ENCODE measurements at regions not wholly inside any gene's neighbourhood (a gene's known extent, or its start where the extent isn't known, plus 50 kb on each side); places are given as distances from the start of the nearest gene placed in this dataset.

GRCh38 chr13:80737513-80737912 is 396.6 kb upstream of the SPRY2 start:
- no peak overlapping the region for H3K4me3 Mint-ChIP-seq

GRCh38 chr13:80727321-80727975 is 386.5 kb upstream of the SPRY2 start:
- no peak for DNase-seq (ENCODE audit: low spot score)
- Histone ChIP-seq H3K27me3 (ENCODE audit: insufficient read depth) (no peaks in the 10 kb centered on the region), H2AFZ (no peak overlapping the region), H3K4me3 (no peak overlapping the region), H3K9me2 (ENCODE audit: insufficient read depth) (no peaks in the 10 kb centered on the region), H4K20me1 (replicated peaks; ENCODE audit: insufficient read depth) (no peaks in the 10 kb centered on the region), H3K79me2 (replicated peaks; ENCODE audit: insufficient read depth) (no peaks in the 10 kb centered on the region), H3K27ac (ENCODE audit: low read depth) (no peak overlapping the region), H3K4me2 (no peak overlapping the region), H3F3A (replicated peaks; ENCODE audit: low read depth) (no peaks in the 10 kb centered on the region), H3K36me3 (ENCODE audit: insufficient read depth) (no peaks in the 10 kb centered on the region; the same call in 1 of the 2 replicates), H3K4me1 (ENCODE audit: insufficient read depth) (no peaks in the 10 kb centered on the region)
- H3K9me3 Mint-ChIP-seq: peaks cover 2% of the 10 kb centered on the region; the same call in 1 of the 3 replicates
- no peaks in the 10 kb centered on the region for H3K27me3 Mint-ChIP-seq (ENCODE audit: insufficient read depth, low read depth, poor library complexity)
- no peak overlapping the region for H3K27ac Mint-ChIP-seq
- TF ChIP-seq, protein P1, sequence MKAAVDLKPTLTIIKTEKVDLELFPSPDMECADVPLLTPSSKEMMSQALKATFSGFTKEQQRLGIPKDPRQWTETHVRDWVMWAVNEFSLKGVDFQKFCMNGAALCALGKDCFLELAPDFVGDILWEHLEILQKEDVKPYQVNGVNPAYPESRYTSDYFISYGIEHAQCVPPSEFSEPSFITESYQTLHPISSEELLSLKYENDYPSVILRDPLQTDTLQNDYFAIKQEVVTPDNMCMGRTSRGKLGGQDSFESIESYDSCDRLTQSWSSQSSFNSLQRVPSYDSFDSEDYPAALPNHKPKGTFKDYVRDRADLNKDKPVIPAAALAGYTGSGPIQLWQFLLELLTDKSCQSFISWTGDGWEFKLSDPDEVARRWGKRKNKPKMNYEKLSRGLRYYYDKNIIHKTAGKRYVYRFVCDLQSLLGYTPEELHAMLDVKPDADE (IDR thresholded peaks at IDR 0.05): no peak
- TF ChIP-seq CREB1 (CRISPR knock-in tag; IDR thresholded peaks at IDR 0.05; ENCODE audit: low read depth) (no peak), ZNF331 (CRISPR knock-in tag; IDR thresholded peaks at IDR 0.05; ENCODE audit: low read depth) (no peak)
- TF ChIP-seq, protein P2, sequence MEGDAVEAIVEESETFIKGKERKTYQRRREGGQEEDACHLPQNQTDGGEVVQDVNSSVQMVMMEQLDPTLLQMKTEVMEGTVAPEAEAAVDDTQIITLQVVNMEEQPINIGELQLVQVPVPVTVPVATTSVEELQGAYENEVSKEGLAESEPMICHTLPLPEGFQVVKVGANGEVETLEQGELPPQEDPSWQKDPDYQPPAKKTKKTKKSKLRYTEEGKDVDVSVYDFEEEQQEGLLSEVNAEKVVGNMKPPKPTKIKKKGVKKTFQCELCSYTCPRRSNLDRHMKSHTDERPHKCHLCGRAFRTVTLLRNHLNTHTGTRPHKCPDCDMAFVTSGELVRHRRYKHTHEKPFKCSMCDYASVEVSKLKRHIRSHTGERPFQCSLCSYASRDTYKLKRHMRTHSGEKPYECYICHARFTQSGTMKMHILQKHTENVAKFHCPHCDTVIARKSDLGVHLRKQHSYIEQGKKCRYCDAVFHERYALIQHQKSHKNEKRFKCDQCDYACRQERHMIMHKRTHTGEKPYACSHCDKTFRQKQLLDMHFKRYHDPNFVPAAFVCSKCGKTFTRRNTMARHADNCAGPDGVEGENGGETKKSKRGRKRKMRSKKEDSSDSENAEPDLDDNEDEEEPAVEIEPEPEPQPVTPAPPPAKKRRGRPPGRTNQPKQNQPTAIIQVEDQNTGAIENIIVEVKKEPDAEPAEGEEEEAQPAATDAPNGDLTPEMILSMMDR (conservative IDR thresholded peaks at IDR 0.05; ENCODE audit: low read depth in 2 of 2): no peak
- TF ChIP-seq, protein P3, sequence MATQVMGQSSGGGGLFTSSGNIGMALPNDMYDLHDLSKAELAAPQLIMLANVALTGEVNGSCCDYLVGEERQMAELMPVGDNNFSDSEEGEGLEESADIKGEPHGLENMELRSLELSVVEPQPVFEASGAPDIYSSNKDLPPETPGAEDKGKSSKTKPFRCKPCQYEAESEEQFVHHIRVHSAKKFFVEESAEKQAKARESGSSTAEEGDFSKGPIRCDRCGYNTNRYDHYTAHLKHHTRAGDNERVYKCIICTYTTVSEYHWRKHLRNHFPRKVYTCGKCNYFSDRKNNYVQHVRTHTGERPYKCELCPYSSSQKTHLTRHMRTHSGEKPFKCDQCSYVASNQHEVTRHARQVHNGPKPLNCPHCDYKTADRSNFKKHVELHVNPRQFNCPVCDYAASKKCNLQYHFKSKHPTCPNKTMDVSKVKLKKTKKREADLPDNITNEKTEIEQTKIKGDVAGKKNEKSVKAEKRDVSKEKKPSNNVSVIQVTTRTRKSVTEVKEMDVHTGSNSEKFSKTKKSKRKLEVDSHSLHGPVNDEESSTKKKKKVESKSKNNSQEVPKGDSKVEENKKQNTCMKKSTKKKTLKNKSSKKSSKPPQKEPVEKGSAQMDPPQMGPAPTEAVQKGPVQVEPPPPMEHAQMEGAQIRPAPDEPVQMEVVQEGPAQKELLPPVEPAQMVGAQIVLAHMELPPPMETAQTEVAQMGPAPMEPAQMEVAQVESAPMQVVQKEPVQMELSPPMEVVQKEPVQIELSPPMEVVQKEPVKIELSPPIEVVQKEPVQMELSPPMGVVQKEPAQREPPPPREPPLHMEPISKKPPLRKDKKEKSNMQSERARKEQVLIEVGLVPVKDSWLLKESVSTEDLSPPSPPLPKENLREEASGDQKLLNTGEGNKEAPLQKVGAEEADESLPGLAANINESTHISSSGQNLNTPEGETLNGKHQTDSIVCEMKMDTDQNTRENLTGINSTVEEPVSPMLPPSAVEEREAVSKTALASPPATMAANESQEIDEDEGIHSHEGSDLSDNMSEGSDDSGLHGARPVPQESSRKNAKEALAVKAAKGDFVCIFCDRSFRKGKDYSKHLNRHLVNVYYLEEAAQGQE (IDR thresholded peaks at IDR 0.05; ENCODE audit: unreplicated experiment): no peak
- no peak overlapping the region for H3K4me3 Mint-ChIP-seq
- H3K4me1 Mint-ChIP-seq: peaks cover 2% of the 10 kb centered on the region; the same call in 2 of the 3 replicates
- H3K36me3 Mint-ChIP-seq (ENCODE audit: low read depth): no peaks in the 10 kb centered on the region
- no peak for ATAC-seq

More at GRCh38 chr13:80737513-80737912, 396.6 kb upstream of the SPRY2 start:
- Histone ChIP-seq H3K9me2 (ENCODE audit: insufficient read depth) (no peaks in the 10 kb centered on the region), H3K4me2 (no peak overlapping the region), H2AFZ (no peak overlapping the region), H3K4me1 (ENCODE audit: insufficient read depth) (no peaks in the 10 kb centered on the region), H3K79me2 (replicated peaks; ENCODE audit: insufficient read depth) (no peaks in the 10 kb centered on the region), H3F3A (replicated peaks; ENCODE audit: low read depth) (no peaks in the 10 kb centered on the region), H3K27ac (ENCODE audit: low read depth) (no peak overlapping the region), H3K27me3 (ENCODE audit: insufficient read depth) (no peaks in the 10 kb centered on the region), H3K4me3 (no peak overlapping the region), H3K36me3 (ENCODE audit: insufficient read depth) (no peaks in the 10 kb centered on the region; the same call in 1 of the 2 replicates), H4K20me1 (replicated peaks; ENCODE audit: insufficient read depth) (no peaks in the 10 kb centered on the region)
- TF ChIP-seq ZNF114 (CRISPR knock-in tag; IDR thresholded peaks at IDR 0.05) (no peak), STAT1 (IDR thresholded peaks at IDR 0.05; ENCODE audit: unreplicated experiment) (no peak), ZNF331 (CRISPR knock-in tag; IDR thresholded peaks at IDR 0.05; ENCODE audit: low read depth) (no peak), EZH2phosphoT487 (IDR thresholded peaks at IDR 0.05; ENCODE audit: unreplicated experiment) (no peak), NANOG (IDR thresholded peaks at IDR 0.05; ENCODE audit: borderline replicate concordance) (no peak)
- TF ChIP-seq, protein P3 (IDR thresholded peaks at IDR 0.05; ENCODE audit: unreplicated experiment): no peak
- ATAC-seq: no peak
- H3K4me1 Mint-ChIP-seq: no peaks in the 10 kb centered on the region
- no peak for DNase-seq (ENCODE audit: low spot score)
- H3K27me3 Mint-ChIP-seq (ENCODE audit: insufficient read depth, low read depth, poor library complexity): no peaks in the 10 kb centered on the region
- no peaks in the 10 kb centered on the region for H3K36me3 Mint-ChIP-seq (ENCODE audit: low read depth)
- no peak overlapping the region for H3K27ac Mint-ChIP-seq
- H3K9me3 Mint-ChIP-seq: peaks cover 4% of the 10 kb centered on the region; the same call in 2 of the 3 replicates
